GM12874 (cell line): ENCODE measurements at regions not wholly inside any gene's neighbourhood (a gene's known extent, or its start where the extent isn't known, plus 50 kb on each side); places are given as distances from the start of the nearest gene placed in this dataset.

Experiments
- CTCF ChIP-seq: IDR thresholded peaks from 2 replicates; pipeline ENCODE4 v1.5.1; 2011; ENCODE audit warnings: low read depth, mild to moderate bottlenecking, control low read depth, low read length, moderate library complexity; ENCODE audit not compliant: insufficient read depth

GRCh38 chr2:89213151-89213550 lies 521.7 kb downstream of the RPIA start:
- peak; percentile 27; the same call in 1 of the 2 replicates for TF ChIP-seq CTCF

GRCh38 chr2:89243114-89243700 lies 551.7 kb downstream of the RPIA start:
- TF ChIP-seq CTCF, result peak; percentile 47; the same call in 1 of the 2 replicates

- 0 out of 2 replicates have a peak, but pooled peaks have one; percentile 4 for TF ChIP-seq CTCF
Observed at GRCh38 chr2:89326455-89326854, 635.0 kb downstream of the RPIA start.
